GM13976 (cell line): ENCODE measurements at regions not wholly inside any gene's neighbourhood (a gene's known extent, or its start where the extent isn't known, plus 50 kb on each side); places are given as distances from the start of the nearest gene placed in this dataset.

ENCODE experiments used
- DNase-seq: peaks from one replicate; pipeline ENCODE4 v3.0.0; 2012; ENCODE audit warnings: low spot score
- CTCF ChIP-seq: IDR thresholded peaks from 2 replicates; pipeline ENCODE4 v1.5.1; 2012; ENCODE audit warnings: borderline replicate concordance, mild to moderate bottlenecking; ENCODE audit not compliant: insufficient read depth; ENCODE audit errors: extremely low read depth, missing control alignments, control extremely low read depth
- in situ Hi-C: fragments of 300-500 bp; cut with MboI; formaldehyde crosslinking; loops from one replicate; pipeline ENCODE4 v1.12.0; 2022; ENCODE audit warnings: low sequenced_read_pairs, mixed read lengths, inconsistent platforms; ENCODE audit not compliant: unreplicated experiment

GRCh38 chr1:24986372-24986965 is 56.4 kb upstream of the RUNX3 start:
- TF ChIP-seq CTCF: no peak
- in situ Hi-C loops: no loop called here
- no peak for DNase-seq

DNA sequence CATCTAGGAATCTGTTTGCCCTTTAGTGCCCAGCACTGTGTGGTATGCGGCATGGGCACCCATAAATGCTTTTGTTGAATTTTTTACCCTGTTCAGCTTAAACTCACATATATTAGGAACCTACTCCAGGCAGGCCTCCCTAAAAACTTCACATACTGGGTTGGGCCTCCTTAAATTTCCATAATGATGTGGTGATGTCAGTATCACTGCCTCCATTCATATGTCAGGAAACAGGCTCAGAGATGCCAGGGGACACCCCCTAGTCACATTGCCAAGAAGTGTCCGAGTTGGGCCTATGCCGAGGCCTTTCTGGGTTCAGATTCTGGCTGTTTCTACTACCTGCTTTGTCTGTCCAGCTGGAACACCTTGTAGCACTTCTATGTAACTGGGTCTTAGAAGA is 55.7 kb upstream of the RUNX3 start:
- DNase-seq: no peak
- no peak for TF ChIP-seq CTCF

DNA sequence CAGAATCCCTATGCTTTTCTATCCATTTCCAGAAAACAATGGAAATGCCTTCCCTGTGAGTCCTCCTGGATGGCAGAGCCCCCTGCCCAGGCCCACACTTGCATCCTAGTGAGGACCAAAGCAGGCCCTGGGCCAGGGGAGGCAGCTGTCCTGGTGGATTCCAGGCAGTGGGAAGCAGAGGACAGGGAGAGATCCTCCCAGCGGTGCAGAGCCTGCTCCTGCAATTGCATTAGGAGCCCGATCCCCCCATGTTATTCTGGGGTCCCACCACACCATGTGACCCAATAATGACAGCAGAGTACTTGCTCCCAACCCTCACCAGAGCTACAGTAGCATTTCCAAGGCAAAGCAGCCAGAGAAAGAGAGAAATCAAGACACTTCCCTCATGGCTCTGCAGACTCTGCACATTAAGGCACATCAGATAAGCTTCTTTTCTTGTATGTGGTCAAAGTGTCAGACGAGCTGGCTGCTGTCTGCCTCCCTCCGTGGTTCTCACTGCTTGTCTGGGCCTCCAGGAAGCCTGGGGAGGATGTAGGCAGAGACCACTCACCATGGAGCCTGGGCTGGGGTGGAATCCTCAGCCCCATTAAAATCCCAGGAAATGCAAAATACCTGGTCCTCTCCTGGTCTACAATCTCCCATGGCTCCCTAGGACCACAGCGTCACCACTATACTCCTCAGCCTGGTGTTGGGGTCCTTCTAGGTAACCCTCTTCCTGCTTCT is 54.9 kb upstream of the RUNX3 start:
- DNase-seq: no peak
- in situ Hi-C loops: no loop called here

More for the DNA sequence above, 55.7 kb upstream of the RUNX3 start:
- in situ Hi-C loops: no loop called here

GRCh38 chr1:24984300-24984699 is 54.2 kb upstream of the RUNX3 start:
- DNase-seq: no peak
- no peak for TF ChIP-seq CTCF
- in situ Hi-C loops: no loop called here

More for the DNA sequence above, 54.9 kb upstream of the RUNX3 start:
- TF ChIP-seq CTCF: no peak

DNA sequence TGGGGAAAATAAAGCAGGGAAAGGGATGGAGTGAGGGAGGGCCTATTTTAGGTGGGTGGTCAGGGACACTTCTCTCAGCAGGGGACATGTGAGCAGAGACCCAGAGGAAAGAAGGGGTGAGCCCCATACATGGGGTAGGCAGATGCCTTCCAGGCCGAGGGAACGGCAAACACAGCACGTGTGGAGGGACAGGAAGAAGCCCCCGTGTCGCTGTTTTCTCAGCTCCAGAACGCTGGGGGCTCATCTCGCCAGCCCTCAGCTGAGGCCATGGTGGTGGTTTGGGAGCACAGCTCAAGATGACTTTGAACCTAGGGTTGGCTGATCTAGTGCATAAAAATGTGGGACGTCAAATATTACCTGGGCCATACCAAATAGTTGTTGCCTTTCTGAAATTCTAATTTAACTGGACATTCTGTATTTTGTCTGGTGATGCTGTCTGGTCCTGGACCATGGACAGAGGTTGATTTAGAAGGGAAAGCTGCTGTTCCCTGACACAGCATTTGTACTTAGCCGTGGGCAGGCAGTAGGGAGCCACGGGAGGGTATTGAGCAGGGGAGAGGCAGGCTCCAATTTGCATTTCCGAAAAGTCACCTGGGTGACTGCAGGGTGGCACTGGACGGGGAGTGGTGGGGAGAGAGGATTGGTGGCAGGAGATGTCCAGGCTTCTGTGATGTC is 53.1 kb upstream of the RUNX3 start:
- in situ Hi-C loops: no loop called here
- DNase-seq: no peak

DNA sequence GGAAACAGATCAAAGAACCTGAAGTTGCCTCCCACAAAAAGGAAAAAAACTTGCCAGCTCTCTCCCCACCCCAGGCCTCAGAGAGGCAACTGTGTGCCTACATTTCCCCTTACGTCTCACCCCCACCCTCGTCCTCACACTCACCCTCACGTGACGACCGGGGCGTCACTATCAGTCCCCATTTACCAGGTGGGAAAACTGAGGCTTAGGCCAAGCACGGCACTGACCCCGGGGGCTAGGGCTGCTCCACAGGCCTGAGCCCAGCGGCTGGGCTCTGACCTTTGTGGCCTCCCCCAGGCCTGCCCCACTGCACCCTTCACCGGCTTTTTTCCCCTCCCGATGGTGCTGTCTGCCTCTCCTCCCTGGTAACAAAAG is 51.5 kb upstream of the RUNX3 start:
- no peak for DNase-seq
- in situ Hi-C loops: no loop called here
- TF ChIP-seq CTCF: no peak

More for the DNA sequence above, 53.1 kb upstream of the RUNX3 start:
- no peak for TF ChIP-seq CTCF
